ENCODE measurements at regions not wholly inside any gene's neighbourhood (a gene's known extent, or its start where the extent isn't known, plus 50 kb on each side); places are given as distances from the start of the nearest gene placed in this dataset.

GRCh38 chr3:27625864-27626263 lies 96.3 kb downstream of the EOMES start:
- Mint-ChIP-seq H3K27me3 (no peaks in the 10 kb centered on the region), H3K4me3 (no peak overlapping the region), H3K27ac (no peak overlapping the region), H3K9me3 (no peaks in the 10 kb centered on the region), H3K4me1 (ENCODE audit: low read depth) (peaks cover 39% of the 10 kb centered on the region), H3K36me3 (ENCODE audit: low read depth) (no peaks in the 10 kb centered on the region)
- DNase-seq (no peak), ATAC-seq (ENCODE audit: poor library complexity) (no peak)
- H3K4me1 ChIP-seq (ENCODE audit: insufficient read depth, low read length) = peaks cover 5% of the 10 kb centered on the region
- H3K9me3 ChIP-seq (ENCODE audit: control insufficient read depth in 1 of 2, insufficient read depth in 1 of 2, low read length in 2 of 2) = no peaks in the 10 kb centered on the region
- intact Hi-C loops (cut with DNase I, micrococcal nuclease) = no loop called here
- H3K4me3 ChIP-seq (ENCODE audit: low read length) = no peak overlapping the region
- POLR2A ChIA-PET = no interaction called here
- H3K27me3 ChIP-seq (ENCODE audit: control insufficient read depth in 1 of 2, insufficient read depth in 2 of 2, low read length in 2 of 2) = no peaks in the 10 kb centered on the region
- CTCF ChIA-PET = no interaction called here
- TF ChIP-seq CTCF (IDR thresholded peaks at IDR 0.05) = no peak
- H3K36me3 ChIP-seq (ENCODE audit: insufficient read depth, low read length) = no peaks in the 10 kb centered on the region
- H3K27ac ChIP-seq (ENCODE audit: low read depth in 1 of 2, low read length in 2 of 2) = no peak overlapping the region

GRCh38 chr3:27623085-27623753 lies 98.9 kb downstream of the EOMES start:
- TF ChIP-seq CTCF (IDR thresholded peaks at IDR 0.05) = no peak
- POLR2A ChIA-PET = interaction anchor here (0.6 to 0.7 kb wide), 2 partner anchors 9 to 87 kb away, joined by 3 read pairs; no protein-coding TSS in a partner anchor
- Mint-ChIP-seq H3K9me3 (no peaks in the 10 kb centered on the region), H3K4me1 (ENCODE audit: low read depth) (peaks cover 28% of the 10 kb centered on the region), H3K4me3 (no peak overlapping the region), H3K27ac (no peak overlapping the region), H3K36me3 (ENCODE audit: low read depth) (no peaks in the 10 kb centered on the region), H3K27me3 (no peaks in the 10 kb centered on the region)
- CTCF ChIA-PET = interaction anchor here (0.5 kb wide), 1 partner anchor 58 kb away, joined by 3 read pairs; no protein-coding TSS in a partner anchor
- H3K27me3 ChIP-seq (ENCODE audit: control insufficient read depth in 1 of 2, insufficient read depth in 2 of 2, low read length in 2 of 2) = no peaks in the 10 kb centered on the region
- H3K4me3 ChIP-seq (ENCODE audit: low read length) = no peak overlapping the region
- intact Hi-C loops (cut with DNase I, micrococcal nuclease) = no loop called here
- H3K4me1 ChIP-seq (ENCODE audit: insufficient read depth, low read length) = peaks cover 5% of the 10 kb centered on the region
- DNase-seq = no peak
- no peaks in the 10 kb centered on the region for H3K36me3 ChIP-seq (ENCODE audit: insufficient read depth, low read length)
- H3K9me3 ChIP-seq (ENCODE audit: control insufficient read depth in 1 of 2, insufficient read depth in 1 of 2, low read length in 2 of 2) = no peaks in the 10 kb centered on the region
- no peak overlapping the region for H3K27ac ChIP-seq (ENCODE audit: low read depth in 1 of 2, low read length in 2 of 2)
- no peak for ATAC-seq (ENCODE audit: poor library complexity)

GRCh38 chr3:27617552-27617951 lies 104.6 kb downstream of the EOMES start:
- H3K36me3 ChIP-seq (ENCODE audit: insufficient read depth, low read length) = no peaks in the 10 kb centered on the region
- Mint-ChIP-seq H3K9me3 (peaks cover 5% of the 10 kb centered on the region), H3K27ac (no peak overlapping the region), H3K4me3 (no peak overlapping the region), H3K27me3 (no peaks in the 10 kb centered on the region), H3K36me3 (ENCODE audit: low read depth) (no peaks in the 10 kb centered on the region), H3K4me1 (ENCODE audit: low read depth) (no peaks in the 10 kb centered on the region)
- H3K9me3 ChIP-seq (ENCODE audit: control insufficient read depth in 1 of 2, insufficient read depth in 1 of 2, low read length in 2 of 2) = peaks cover 10 to 11% of the 10 kb centered on the region in 2 experiments
- H3K4me3 ChIP-seq (ENCODE audit: low read length) = no peak overlapping the region
- no peak for TF ChIP-seq CTCF (IDR thresholded peaks at IDR 0.05)
- H3K27me3 ChIP-seq (ENCODE audit: control insufficient read depth in 1 of 2, insufficient read depth in 2 of 2, low read length in 2 of 2) = no peaks in the 10 kb centered on the region
- no peak overlapping the region for H3K27ac ChIP-seq (ENCODE audit: low read depth in 1 of 2, low read length in 2 of 2)
- ChIA-PET CTCF (no interaction called here), POLR2A (no interaction called here)
- ATAC-seq (ENCODE audit: poor library complexity) (no peak), DNase-seq (no peak)
- intact Hi-C loops (cut with DNase I, micrococcal nuclease) = no loop called here
- H3K4me1 ChIP-seq (ENCODE audit: insufficient read depth, low read length) = no peaks in the 10 kb centered on the region
